ENCODE measurements at regions not wholly inside any gene's neighbourhood (a gene's known extent, or its start where the extent isn't known, plus 50 kb on each side); places are given as distances from the start of the nearest gene placed in this dataset.

DNA sequence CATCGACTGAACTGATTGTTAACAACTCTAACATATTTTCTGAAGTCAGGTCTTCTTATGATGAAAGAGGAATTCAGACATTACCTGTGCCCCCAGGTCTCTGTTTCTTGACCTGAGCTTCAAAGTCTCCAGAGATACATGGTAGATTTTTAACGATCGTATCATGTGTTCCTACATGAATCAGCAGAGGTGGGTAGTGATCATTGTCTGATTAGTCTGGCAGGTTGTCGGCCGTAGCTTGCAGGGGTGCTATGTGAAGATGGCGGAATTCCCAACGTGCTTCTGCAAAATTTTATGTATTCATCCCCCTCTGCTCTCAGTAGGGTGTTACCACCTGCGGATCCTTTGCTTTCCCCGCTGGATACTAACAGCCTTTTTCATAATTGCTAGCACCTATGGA, 581.9 kb downstream of the GATA3 start:
- no peak for TF ChIP-seq TAF1 (IDR thresholded peaks at IDR 0.05; ENCODE audit: low read depth)
- TF ChIP-seq EGR1 (IDR thresholded peaks at IDR 0.05): no peak
- TF ChIP-seq RAD21 (IDR thresholded peaks at IDR 0.05; ENCODE audit: low read depth): no peak
- TF ChIP-seq, protein P1, sequence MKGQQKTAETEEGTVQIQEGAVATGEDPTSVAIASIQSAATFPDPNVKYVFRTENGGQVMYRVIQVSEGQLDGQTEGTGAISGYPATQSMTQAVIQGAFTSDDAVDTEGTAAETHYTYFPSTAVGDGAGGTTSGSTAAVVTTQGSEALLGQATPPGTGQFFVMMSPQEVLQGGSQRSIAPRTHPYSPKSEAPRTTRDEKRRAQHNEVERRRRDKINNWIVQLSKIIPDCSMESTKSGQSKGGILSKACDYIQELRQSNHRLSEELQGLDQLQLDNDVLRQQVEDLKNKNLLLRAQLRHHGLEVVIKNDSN (IDR thresholded peaks at IDR 0.05): no peak
- TF ChIP-seq, protein P2, sequence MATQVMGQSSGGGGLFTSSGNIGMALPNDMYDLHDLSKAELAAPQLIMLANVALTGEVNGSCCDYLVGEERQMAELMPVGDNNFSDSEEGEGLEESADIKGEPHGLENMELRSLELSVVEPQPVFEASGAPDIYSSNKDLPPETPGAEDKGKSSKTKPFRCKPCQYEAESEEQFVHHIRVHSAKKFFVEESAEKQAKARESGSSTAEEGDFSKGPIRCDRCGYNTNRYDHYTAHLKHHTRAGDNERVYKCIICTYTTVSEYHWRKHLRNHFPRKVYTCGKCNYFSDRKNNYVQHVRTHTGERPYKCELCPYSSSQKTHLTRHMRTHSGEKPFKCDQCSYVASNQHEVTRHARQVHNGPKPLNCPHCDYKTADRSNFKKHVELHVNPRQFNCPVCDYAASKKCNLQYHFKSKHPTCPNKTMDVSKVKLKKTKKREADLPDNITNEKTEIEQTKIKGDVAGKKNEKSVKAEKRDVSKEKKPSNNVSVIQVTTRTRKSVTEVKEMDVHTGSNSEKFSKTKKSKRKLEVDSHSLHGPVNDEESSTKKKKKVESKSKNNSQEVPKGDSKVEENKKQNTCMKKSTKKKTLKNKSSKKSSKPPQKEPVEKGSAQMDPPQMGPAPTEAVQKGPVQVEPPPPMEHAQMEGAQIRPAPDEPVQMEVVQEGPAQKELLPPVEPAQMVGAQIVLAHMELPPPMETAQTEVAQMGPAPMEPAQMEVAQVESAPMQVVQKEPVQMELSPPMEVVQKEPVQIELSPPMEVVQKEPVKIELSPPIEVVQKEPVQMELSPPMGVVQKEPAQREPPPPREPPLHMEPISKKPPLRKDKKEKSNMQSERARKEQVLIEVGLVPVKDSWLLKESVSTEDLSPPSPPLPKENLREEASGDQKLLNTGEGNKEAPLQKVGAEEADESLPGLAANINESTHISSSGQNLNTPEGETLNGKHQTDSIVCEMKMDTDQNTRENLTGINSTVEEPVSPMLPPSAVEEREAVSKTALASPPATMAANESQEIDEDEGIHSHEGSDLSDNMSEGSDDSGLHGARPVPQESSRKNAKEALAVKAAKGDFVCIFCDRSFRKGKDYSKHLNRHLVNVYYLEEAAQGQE (IDR thresholded peaks at IDR 0.05; ENCODE audit: low read depth): no peak
- TF ChIP-seq CEBPB (IDR thresholded peaks at IDR 0.05): no peak
